ENCODE measurements at regions not wholly inside any gene's neighbourhood (a gene's known extent, or its start where the extent isn't known, plus 50 kb on each side); places are given as distances from the start of the nearest gene placed in this dataset.

- no peaks in the 10 kb centered on the region for H3K36me3 ChIP-seq (ENCODE audit: low read depth)
- no peaks in the 10 kb centered on the region for H3K9me3 ChIP-seq
- DNase-seq (no peak), ATAC-seq (no peak)
- H3K4me3 ChIP-seq, result no peak overlapping the region
- no peak for TF ChIP-seq CTCF (IDR thresholded peaks at IDR 0.05)
- H3K4me1 ChIP-seq (ENCODE audit: low read depth), result no peaks in the 10 kb centered on the region
- intact Hi-C loops (cut with DNase I, micrococcal nuclease), result no loop called here
Observed at GRCh38 chr5:32964261-32964660, 253.1 kb downstream of the NPR3 start.

GRCh38 chr5:32973646-32974045, 262.5 kb downstream of the NPR3 start:
- intact Hi-C loops (cut with DNase I, micrococcal nuclease), result no loop called here
- no peaks in the 10 kb centered on the region for H3K4me1 ChIP-seq (ENCODE audit: low read depth)
- H3K9me3 ChIP-seq, result no peaks in the 10 kb centered on the region
- DNase-seq (no peak), ATAC-seq (no peak)
- no peak for TF ChIP-seq CTCF (IDR thresholded peaks at IDR 0.05)
- H3K4me3 ChIP-seq, result no peak overlapping the region
- no peaks in the 10 kb centered on the region for H3K36me3 ChIP-seq (ENCODE audit: low read depth)

GRCh38 chr5:32975656-32976375, 264.7 kb downstream of the NPR3 start:
- ATAC-seq, result no peak
- intact Hi-C loops (cut with DNase I, micrococcal nuclease), result no loop called here

DNA sequence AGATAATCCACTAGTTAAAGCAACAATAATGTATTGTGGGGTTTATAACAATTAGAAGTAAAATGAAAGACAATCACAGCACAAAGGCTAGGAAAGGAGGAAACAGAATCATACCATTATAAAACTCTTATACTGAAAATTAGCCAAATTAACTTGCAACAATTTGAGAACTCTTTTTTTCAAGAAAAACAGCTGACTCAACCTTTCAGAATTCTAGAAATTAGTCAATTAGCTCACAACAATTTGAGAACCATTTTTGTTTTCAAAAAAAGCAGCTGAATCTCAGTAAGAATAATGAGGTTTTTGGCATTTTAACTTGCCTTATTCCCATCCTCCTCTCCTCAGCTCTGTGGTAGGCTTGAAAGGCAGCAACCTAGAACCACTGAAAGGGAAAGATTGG, 269.9 kb downstream of the NPR3 start:
- intact Hi-C loops (cut with DNase I, micrococcal nuclease), result no loop called here
- no peak overlapping the region for H3K4me3 ChIP-seq
- H3K4me1 ChIP-seq (ENCODE audit: low read depth), result no peaks in the 10 kb centered on the region
- no peak for DNase-seq
- H3K9me3 ChIP-seq, result no peaks in the 10 kb centered on the region
- H3K36me3 ChIP-seq (ENCODE audit: low read depth), result no peaks in the 10 kb centered on the region
- no peak for ATAC-seq
- TF ChIP-seq CTCF (IDR thresholded peaks at IDR 0.05), result no peak

More at GRCh38 chr5:32975656-32976375, 264.7 kb downstream of the NPR3 start:
- H3K9me3 ChIP-seq, result no peaks in the 10 kb centered on the region
- no peak overlapping the region for H3K4me3 ChIP-seq
- no peak for DNase-seq
- TF ChIP-seq CTCF (IDR thresholded peaks at IDR 0.05), result no peak
- no peaks in the 10 kb centered on the region for H3K36me3 ChIP-seq (ENCODE audit: low read depth)
- no peaks in the 10 kb centered on the region for H3K4me1 ChIP-seq (ENCODE audit: low read depth)

GRCh38 chr5:32984851-32985610, 273.9 kb downstream of the NPR3 start:
- intact Hi-C loops (cut with DNase I, micrococcal nuclease), result no loop called here
- Histone ChIP-seq H3K4me3 (no peak overlapping the region), H3K4me1 (ENCODE audit: low read depth) (no peaks in the 10 kb centered on the region), H3K9me3 (no peaks in the 10 kb centered on the region), H3K36me3 (ENCODE audit: low read depth) (no peaks in the 10 kb centered on the region)
- no peak for ATAC-seq
- no peak for DNase-seq
- TF ChIP-seq CTCF (IDR thresholded peaks at IDR 0.05), result no peak
